DND-41 (cell line): ENCODE measurements at regions not wholly inside any gene's neighbourhood (a gene's known extent, or its start where the extent isn't known, plus 50 kb on each side); places are given as distances from the start of the nearest gene placed in this dataset.

Source experiments
- ATAC-seq: fragments of 200-7000 bp; cut with Tn5 transposase; 3 replicates; pipeline ENCODE4 v1.9.1; 2021; ENCODE audit warnings: low read depth; ENCODE audit not compliant: insufficient read depth
- DNase-seq: peaks from one replicate; pipeline ENCODE4 v3.0.0-alpha.2; 2020
- H2AFZ ChIP-seq: 2 replicates; pipeline ENCODE4 v1.6.0; 2012; ENCODE audit warnings: low read depth, low read length
- H3K27ac ChIP-seq: 2 replicates; pipeline ENCODE4 v1.5.1; 2012; ENCODE audit warnings: low read length, inconsistent platforms
- H3K27me3 ChIP-seq: fragments of 200-600 bp; sonication (generic); 2 replicates; pipeline ENCODE4 v1.6.0; 2012; ENCODE audit warnings: low read length, mild to moderate bottlenecking, inconsistent platforms; ENCODE audit not compliant: insufficient read depth, poor library complexity
- H3K36me3 ChIP-seq: 2 replicates; pipeline ENCODE4 v1.5.1; 2012; ENCODE audit warnings: low read length, inconsistent platforms; ENCODE audit not compliant: insufficient read depth
- H3K4me1 ChIP-seq: 2 replicates; pipeline ENCODE4 v1.5.1; 2012; ENCODE audit warnings: mild to moderate bottlenecking, low read length; ENCODE audit not compliant: insufficient read depth
- H3K4me2 ChIP-seq: 2 replicates; pipeline ENCODE4 v1.6.0; 2012; ENCODE audit warnings: mild to moderate bottlenecking, moderate library complexity, low read length, inconsistent platforms; ENCODE audit not compliant: insufficient read depth
- H3K4me3 ChIP-seq, 2 experiments: fragments of 200-600 bp in 1 of 2; shearing (Covaris generic) in 1 of 2; 2 replicates each; pipeline ENCODE4 v1.5.1; 2012 to 2016; ENCODE audit warnings: inconsistent platforms in 2 of 2, low read length in 2 of 2, mild to moderate bottlenecking in 2 of 2, low read depth in 1 of 2, moderate library complexity in 1 of 2
- H3K79me2 ChIP-seq: 2 replicates; pipeline ENCODE4 v1.6.0; 2012; ENCODE audit warnings: low read length, inconsistent platforms; ENCODE audit not compliant: insufficient read depth
- H3K9ac ChIP-seq: 2 replicates; pipeline ENCODE4 v1.6.0; 2012; ENCODE audit warnings: low read depth, mild to moderate bottlenecking, inconsistent platforms, low read length, moderate library complexity
- H3K9me3 ChIP-seq: 2 replicates; pipeline ENCODE4 v1.5.1; 2012; ENCODE audit warnings: low read length, moderate library complexity, mild to moderate bottlenecking, inconsistent platforms; ENCODE audit not compliant: insufficient read depth, severe bottlenecking
- H4K20me1 ChIP-seq: 2 replicates; pipeline ENCODE4 v1.6.0; 2012; ENCODE audit warnings: low read length; ENCODE audit not compliant: insufficient read depth
- EZH2 ChIP-seq: IDR thresholded peaks from 3 replicates; pipeline ENCODE4 v1.6.1; 2012; ENCODE audit warnings: borderline replicate concordance, low read depth, mild to moderate bottlenecking, moderate library complexity, low read length, inconsistent platforms; ENCODE audit not compliant: severe bottlenecking
- TF ChIP-seq, protein P1 (sequence below): IDR thresholded peaks from 2 replicates; pipeline ENCODE4 v1.5.1; 2012; ENCODE audit warnings: borderline replicate concordance, low read length, moderate library complexity, mild to moderate bottlenecking; ENCODE audit not compliant: poor library complexity, severe bottlenecking; ENCODE audit errors: extremely low read depth

GRCh38 chr5:39520232-39520572, 95.4 kb upstream of the DAB2 start:
- Histone ChIP-seq H3K4me3 (no peak overlapping the region), H2AFZ (no peak overlapping the region), H3K4me1 (no peaks in the 10 kb centered on the region), H3K9ac (no peak overlapping the region), H3K79me2 (no peaks in the 10 kb centered on the region), H3K27me3 (no peaks in the 10 kb centered on the region), H3K4me2 (no peak overlapping the region), H4K20me1 (no peaks in the 10 kb centered on the region), H3K9me3 (no peaks in the 10 kb centered on the region), H3K27ac (no peak overlapping the region), H3K36me3 (no peaks in the 10 kb centered on the region)
- ATAC-seq (no peak), DNase-seq (no peak)
- no peak for TF ChIP-seq EZH2
- TF ChIP-seq, protein P1, sequence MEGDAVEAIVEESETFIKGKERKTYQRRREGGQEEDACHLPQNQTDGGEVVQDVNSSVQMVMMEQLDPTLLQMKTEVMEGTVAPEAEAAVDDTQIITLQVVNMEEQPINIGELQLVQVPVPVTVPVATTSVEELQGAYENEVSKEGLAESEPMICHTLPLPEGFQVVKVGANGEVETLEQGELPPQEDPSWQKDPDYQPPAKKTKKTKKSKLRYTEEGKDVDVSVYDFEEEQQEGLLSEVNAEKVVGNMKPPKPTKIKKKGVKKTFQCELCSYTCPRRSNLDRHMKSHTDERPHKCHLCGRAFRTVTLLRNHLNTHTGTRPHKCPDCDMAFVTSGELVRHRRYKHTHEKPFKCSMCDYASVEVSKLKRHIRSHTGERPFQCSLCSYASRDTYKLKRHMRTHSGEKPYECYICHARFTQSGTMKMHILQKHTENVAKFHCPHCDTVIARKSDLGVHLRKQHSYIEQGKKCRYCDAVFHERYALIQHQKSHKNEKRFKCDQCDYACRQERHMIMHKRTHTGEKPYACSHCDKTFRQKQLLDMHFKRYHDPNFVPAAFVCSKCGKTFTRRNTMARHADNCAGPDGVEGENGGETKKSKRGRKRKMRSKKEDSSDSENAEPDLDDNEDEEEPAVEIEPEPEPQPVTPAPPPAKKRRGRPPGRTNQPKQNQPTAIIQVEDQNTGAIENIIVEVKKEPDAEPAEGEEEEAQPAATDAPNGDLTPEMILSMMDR = no peak

DNA sequence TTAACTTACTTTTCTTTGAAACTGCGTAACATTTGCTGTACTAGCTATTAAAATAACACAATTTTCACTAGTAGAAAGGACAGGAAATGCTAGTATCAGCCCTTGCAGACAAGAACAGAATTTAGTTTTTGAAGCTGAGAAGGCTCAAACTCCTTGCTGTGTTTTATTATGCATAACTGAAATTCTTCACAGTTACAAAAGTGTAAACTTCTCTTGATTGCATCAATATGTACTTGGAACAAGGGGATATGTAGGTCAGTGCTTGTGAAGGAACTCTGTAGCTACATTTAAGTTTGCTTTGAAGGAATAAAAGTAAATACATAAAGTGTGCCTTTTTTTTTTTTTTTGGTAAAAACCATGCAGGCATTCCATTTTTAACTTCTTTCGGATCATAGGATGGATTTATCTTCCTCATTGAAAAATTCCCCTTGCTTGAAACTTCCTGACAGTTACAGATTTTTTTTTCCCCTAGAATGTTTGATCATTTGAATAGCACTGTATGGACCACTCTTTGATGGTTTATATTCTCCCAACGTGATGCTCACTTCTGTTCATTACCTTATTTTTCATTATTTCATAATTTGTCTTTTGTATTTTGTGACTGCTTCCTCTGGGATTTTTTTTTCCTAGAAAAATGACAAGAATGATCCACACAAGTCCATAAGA, 94.9 kb upstream of the DAB2 start:
- Histone ChIP-seq H3K27ac (no peak overlapping the region), H2AFZ (no peak overlapping the region), H3K4me3 (no peak overlapping the region), H3K9ac (no peak overlapping the region), H3K79me2 (no peaks in the 10 kb centered on the region), H3K4me1 (no peaks in the 10 kb centered on the region), H3K36me3 (no peaks in the 10 kb centered on the region), H4K20me1 (no peaks in the 10 kb centered on the region), H3K9me3 (no peaks in the 10 kb centered on the region), H3K4me2 (no peak overlapping the region), H3K27me3 (no peaks in the 10 kb centered on the region)
- no peak for ATAC-seq
- TF ChIP-seq EZH2 = no peak
- TF ChIP-seq, protein P1 = no peak
- DNase-seq = no peak

GRCh38 chr5:39519079-39519478, 94.3 kb upstream of the DAB2 start:
- Histone ChIP-seq H3K4me1 (no peaks in the 10 kb centered on the region), H3K36me3 (no peaks in the 10 kb centered on the region), H2AFZ (no peak overlapping the region), H3K9me3 (no peaks in the 10 kb centered on the region), H3K79me2 (no peaks in the 10 kb centered on the region), H3K27me3 (no peaks in the 10 kb centered on the region), H3K4me3 (no peak overlapping the region), H3K4me2 (no peak overlapping the region), H4K20me1 (no peaks in the 10 kb centered on the region), H3K27ac (no peak overlapping the region), H3K9ac (no peak overlapping the region)
- DNase-seq (no peak), ATAC-seq (no peak)
- no peak for TF ChIP-seq EZH2
- TF ChIP-seq, protein P1 = no peak

GRCh38 chr5:39518516-39518915, 93.7 kb upstream of the DAB2 start:
- DNase-seq (no peak), ATAC-seq (no peak)
- TF ChIP-seq EZH2 = no peak
- TF ChIP-seq, protein P1 = no peak
- no peak overlapping the region for H2AFZ ChIP-seq
- H3K9me3 ChIP-seq = no peaks in the 10 kb centered on the region
- no peaks in the 10 kb centered on the region for H3K27me3 ChIP-seq
- no peak overlapping the region for H3K4me2 ChIP-seq
- H3K4me1 ChIP-seq = no peaks in the 10 kb centered on the region
- no peak overlapping the region for H3K27ac ChIP-seq
- H3K36me3 ChIP-seq = no peaks in the 10 kb centered on the region
- no peak overlapping the region for H3K9ac ChIP-seq
- H3K79me2 ChIP-seq = no peaks in the 10 kb centered on the region
- no peak overlapping the region for H3K4me3 ChIP-seq
- H4K20me1 ChIP-seq = no peaks in the 10 kb centered on the region
